Upper lobe of left lung (tissue), 4 donors: ENCODE measurements at regions not wholly inside any gene's neighbourhood (a gene's known extent, or its start where the extent isn't known, plus 50 kb on each side); places are given as distances from the start of the nearest gene placed in this dataset.

ENCODE experiments used
- CTCF ChIP-seq, 6 experiments: fragments of 450-650 bp in 4 of 6; fragments of 200-600 bp in 2 of 6; sonication (generic) in 2 of 6; IDR thresholded peaks; one replicate each; pipeline ENCODE4 v1.5.1; 2016 to 2019; ENCODE audit warnings: antibody characterized with exemption in 6 of 6
- POLR2A ChIP-seq, 4 donors: fragments of 450-650 bp; IDR thresholded peaks; one replicate each; pipeline ENCODE4 v1.5.1; 2016 to 2017; ENCODE audit warnings: antibody characterized with exemption in 4 of 4, mild to moderate bottlenecking in 2 of 4
- POLR2AphosphoS5 ChIP-seq, 2 donors: sonication (generic); formaldehyde crosslinking; IDR thresholded peaks; one replicate each; pipeline ENCODE4 v1.5.1; 2017; ENCODE audit warnings: antibody characterized with exemption in 2 of 2

- TF ChIP-seq POLR2AphosphoS5 (IDR thresholded peaks at IDR 0.05) (no peak), CTCF (IDR thresholded peaks at IDR 0.05) (no peak), POLR2A (IDR thresholded peaks at IDR 0.05) (no peak)
These were observed 68.4 kb upstream of the TMC3 start for GRCh38 chr15:81442454-81442853.
